ENCODE measurements at regions not wholly inside any gene's neighbourhood (a gene's known extent, or its start where the extent isn't known, plus 50 kb on each side); places are given as distances from the start of the nearest gene placed in this dataset.

DNA sequence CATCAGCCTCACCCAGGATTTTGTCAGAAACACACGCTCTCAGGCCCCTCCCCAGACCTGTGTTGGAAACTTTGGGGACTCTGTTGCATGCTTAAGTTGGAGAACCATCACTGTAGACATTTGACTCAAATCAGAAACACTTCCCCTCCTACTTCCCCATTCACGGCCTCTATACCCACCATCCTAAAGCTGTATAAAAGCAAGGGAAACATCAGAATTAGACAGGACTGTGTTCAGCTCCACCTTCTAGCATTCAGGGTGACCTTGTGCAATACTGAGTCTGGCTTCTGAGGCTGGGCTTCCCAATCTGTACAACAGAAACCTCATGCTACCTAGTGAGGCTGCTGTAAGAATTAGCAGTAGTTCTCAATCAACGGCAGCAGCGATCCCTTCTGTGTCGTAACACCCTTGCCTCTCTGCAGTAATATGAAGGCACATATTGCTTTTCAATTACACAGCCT, 252.3 kb downstream of the LY86 start:
- TF ChIP-seq, protein P1, sequence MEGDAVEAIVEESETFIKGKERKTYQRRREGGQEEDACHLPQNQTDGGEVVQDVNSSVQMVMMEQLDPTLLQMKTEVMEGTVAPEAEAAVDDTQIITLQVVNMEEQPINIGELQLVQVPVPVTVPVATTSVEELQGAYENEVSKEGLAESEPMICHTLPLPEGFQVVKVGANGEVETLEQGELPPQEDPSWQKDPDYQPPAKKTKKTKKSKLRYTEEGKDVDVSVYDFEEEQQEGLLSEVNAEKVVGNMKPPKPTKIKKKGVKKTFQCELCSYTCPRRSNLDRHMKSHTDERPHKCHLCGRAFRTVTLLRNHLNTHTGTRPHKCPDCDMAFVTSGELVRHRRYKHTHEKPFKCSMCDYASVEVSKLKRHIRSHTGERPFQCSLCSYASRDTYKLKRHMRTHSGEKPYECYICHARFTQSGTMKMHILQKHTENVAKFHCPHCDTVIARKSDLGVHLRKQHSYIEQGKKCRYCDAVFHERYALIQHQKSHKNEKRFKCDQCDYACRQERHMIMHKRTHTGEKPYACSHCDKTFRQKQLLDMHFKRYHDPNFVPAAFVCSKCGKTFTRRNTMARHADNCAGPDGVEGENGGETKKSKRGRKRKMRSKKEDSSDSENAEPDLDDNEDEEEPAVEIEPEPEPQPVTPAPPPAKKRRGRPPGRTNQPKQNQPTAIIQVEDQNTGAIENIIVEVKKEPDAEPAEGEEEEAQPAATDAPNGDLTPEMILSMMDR (IDR thresholded peaks at IDR 0.05; ENCODE audit: low read depth, low read length, missing input control), result no peak
- TF ChIP-seq SP1 (IDR thresholded peaks at IDR 0.05) (no peak), FOXA2 (IDR thresholded peaks at IDR 0.05) (no peak), YY1 (IDR thresholded peaks at IDR 0.05) (no peak), TAF1 (conservative IDR thresholded peaks at IDR 0.05) (no peak)
- TF ChIP-seq, protein P2, sequence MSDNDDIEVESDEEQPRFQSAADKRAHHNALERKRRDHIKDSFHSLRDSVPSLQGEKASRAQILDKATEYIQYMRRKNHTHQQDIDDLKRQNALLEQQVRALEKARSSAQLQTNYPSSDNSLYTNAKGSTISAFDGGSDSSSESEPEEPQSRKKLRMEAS (IDR thresholded peaks at IDR 0.05), result no peak
- TF ChIP-seq, protein P3, sequence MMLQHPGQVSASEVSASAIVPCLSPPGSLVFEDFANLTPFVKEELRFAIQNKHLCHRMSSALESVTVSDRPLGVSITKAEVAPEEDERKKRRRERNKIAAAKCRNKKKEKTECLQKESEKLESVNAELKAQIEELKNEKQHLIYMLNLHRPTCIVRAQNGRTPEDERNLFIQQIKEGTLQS (IDR thresholded peaks at IDR 0.05), result no peak

Data from liver (tissue), 3 donors.